Central memory CD4-positive, alpha-beta T cell (primary cell): ENCODE measurements at regions not wholly inside any gene's neighbourhood (a gene's known extent, or its start where the extent isn't known, plus 50 kb on each side); places are given as distances from the start of the nearest gene placed in this dataset.
"Not testable (repeated sequence)": the region's sequence is repeated elsewhere in the genome, so short reads cannot be mapped to it uniquely, and the experiment has no call there.

Experiments
- DNase-seq: peaks from one replicate; pipeline ENCODE4 v3.0.0; 2022

DNA sequence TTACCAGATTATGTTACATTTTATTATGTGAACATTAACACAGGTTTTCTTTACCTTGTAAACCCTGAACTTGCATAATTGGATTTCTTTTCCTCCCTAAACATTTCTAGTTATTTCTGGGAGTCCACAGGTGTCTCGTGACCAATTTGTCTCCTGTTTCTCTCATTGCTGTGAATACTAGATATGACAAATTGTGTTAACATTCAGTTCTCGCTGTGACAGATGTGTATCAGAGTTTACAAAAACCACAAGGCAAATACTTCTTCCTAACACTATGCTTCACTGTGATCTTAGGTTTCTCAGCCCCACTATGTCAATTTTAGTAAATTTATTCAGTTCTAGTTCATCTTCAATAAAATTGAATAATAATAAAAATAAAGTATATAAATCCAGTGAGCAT is 1554.9 kb downstream of the EFNB2 start:
- DNase-seq, result no peak

DNA sequence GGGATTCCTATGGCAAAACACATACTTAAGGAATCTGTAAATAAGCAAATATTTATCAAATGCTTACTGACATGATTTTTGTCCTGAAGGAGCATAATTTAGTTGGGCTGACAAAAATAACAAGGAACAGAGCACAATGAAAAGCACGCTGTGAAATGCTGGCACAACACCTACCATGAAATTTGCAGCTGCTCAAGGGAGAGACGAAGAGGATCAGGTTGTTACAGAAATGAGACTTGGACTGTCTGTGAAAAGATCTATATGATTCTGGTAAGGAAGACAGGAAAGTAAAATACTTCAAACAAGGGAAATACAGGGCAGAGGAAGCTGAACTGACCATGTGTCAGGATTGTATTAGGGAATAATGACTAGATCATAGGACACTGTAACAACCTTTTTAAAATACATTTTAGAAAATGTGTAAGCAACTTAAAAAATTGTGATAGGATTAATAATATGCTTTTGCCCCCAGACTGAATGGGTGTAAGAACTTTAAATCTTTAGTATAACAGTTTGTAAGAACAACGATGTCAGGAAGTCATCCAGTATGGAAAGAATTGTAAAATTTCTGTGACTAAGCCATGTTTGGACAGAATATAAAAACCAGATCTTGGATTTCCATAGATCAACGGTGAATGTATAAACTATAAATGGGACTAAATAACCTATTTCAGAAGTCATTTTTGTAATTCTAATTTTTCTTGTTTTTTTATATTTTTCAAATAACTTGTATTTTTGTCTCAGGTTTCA is 1556.0 kb downstream of the EFNB2 start:
- no peak for DNase-seq

DNA sequence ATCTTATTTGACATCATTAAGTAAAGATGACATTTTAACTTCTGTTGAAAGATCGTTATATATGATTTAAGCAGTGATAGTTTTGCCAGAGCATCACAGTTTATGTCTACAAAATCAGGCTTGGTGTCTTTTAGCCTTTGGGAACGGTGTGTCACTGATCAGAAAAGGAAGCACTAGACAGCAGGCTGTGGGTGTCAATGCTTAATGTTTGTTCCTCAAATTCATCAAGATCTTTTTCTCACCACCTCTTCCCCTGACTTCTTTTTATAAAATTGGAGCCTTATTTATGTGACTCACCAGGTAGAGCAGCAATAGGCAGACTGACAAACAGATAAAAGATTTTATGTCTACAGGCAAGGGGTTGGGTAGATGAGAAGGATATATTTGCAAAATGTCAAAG is 1558.5 kb downstream of the EFNB2 start:
- no peak for DNase-seq

DNA sequence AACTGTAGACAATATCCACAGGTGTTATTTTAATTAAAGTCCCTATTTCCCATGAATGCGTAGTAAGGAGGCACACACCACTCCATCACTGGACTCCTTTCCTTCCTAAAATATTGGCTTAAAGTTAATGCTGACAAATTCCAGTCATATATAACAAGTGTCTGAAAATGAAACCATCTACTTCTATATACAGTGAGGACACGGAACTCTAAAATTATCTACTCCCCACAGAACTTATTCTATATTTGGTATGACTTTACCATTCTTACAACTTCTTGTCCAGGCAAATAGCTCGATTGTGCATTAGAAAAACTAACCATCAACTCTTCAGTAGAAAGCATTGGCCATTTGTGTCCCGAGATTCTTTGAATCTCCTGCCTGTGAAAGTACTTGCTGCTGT is 1560.2 kb downstream of the EFNB2 start:
- DNase-seq, result no peak

DNA sequence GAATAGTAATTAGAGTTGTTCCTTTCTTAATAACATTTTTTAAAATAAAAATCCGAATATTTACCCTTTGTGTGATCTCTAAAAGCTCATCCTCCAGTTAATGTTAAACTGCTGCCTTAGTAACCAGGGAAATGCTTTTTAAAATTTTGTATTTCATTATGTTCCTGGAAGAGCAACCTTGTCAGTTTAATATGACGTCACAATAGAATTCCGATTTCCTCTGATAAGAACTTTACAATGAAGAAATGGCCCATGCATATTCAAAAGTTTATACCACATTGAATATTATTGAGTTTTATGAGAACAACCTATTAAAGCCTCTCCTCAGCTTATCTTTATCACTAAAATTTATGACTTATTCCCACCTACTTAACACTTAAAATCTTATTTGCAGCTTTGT is 1566.6 kb downstream of the EFNB2 start:
- no peak for DNase-seq

DNA sequence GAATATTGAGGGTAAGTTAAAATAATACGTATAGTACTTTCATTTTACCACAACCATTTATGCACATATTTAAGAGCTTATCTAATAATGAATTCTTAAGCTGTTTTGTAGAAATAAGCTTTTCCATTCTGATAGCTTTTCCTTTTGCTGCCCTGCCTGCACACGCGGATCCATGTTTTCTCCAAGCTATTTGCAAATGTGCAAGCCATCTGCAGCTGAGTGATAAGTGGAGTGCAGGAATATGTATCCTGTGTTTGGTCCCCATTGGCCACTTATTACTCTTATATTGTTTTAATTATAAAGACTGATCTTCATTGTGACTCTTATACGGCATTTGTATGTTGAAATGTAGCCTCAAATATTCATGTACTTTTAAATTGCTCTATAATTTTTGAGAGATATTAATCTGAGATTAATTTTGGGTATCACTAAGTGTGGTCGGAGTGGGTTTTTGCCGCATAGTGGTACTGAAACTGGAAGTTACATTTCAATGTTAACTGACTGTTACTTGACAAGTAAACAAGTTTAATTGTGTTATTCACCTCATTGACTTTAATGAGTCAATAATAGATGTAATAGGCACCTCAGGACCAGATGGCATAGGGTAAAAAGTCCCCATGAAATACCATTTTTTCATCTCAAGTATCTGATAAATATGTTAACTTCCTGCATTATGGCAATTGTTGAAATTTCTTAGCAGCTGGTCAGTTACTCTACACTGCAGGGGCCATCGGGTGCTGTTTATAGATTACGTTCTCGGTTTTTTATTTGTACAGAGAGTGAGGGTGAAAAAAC is 1567.4 kb downstream of the EFNB2 start:
- DNase-seq, result no peak

DNA sequence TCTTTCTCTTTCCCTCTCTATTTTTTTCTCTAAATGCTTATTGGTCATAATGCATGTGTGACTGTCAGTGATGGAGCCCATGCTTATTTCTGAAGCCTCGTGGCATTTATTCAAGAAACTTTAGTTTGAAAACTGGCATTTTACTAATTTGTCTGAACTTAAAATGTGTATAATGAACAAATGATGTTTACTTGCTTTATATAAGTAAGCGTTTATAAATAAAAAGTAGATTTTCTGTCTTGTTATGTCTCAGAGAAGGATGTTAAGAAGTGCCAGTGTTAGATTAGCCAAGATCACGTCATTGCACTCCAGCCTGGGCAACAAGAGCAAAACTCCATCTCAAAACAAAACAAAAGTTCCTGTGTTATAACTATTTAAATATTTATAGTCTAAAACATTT is 1568.1 kb downstream of the EFNB2 start:
- no peak for DNase-seq

DNA sequence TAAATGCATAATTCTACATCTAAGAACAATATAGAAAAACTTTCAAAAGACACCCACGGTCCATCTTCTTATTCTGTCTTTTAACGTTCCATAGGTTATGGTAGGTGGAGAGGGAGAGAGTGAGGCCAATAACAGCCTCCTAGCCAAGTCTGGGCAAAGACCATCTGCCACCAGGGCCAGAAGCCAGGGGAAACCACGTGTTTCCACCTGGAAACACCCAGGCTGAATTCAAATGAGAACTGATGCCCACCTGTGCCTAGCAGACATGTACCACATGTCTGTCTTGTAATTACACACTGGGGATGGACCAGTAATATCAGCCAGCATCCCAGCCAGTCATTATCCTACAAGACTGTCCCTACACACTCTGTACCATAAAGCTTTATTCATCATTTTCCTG is 1573.1 kb downstream of the EFNB2 start:
- DNase-seq, result no peak

DNA sequence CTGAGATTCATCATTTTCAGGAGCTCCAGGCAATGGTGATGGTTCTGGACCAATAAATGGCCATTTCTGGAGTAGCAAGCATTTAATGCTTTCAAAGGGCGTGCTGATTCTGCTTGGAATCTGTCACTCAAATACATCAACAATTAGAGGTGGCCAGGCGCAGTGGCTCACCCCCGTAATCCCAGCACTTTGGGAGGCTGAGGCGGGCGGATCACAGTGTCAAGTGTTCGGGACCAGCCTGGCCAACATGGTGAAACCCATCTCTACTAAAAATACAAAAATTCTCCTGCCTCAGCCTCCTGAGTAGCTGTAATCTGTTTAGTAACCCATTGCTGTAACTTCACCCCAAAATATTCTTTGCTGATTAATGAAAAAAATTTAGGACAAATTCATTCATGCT is 1574.2 kb downstream of the EFNB2 start:
- DNase-seq, result no peak

DNA sequence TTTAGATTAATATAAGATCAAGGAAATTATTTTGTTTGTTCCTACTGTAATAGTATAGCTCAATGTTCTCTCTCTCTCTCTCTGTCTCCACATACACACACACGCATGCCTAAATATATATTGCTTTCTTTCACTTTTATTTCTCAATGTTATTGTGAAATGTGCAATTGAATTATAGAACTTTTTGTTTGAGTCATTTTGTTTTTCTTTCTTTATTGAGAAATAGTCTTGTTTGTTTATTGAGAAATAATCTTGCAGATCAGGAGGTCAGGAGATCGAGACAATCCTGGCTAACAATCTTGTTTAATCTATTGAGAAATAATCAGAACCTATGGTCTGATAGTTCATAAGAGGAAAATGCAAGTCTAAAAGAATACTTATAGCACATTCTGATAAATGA is 1581.3 kb downstream of the EFNB2 start:
- no peak for DNase-seq

DNA sequence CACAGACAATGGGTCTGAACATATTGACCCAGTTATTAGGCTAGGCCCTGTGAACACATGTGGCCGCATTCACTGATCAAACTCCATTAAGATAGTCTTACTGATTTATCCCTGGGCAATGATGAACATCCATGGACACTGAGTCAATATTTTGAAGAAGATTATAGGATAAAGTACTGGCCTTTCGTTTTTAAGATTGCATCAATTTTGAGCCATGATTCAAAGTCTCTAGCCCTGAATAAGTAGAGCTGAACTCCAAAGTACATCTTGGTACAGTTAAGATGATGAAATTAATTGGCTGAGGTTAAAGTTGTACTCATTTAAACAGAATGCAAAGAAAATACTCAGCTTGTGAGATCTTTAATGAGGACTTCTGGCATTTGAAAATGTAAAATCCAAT is 1581.9 kb downstream of the EFNB2 start:
- no peak for DNase-seq

DNA sequence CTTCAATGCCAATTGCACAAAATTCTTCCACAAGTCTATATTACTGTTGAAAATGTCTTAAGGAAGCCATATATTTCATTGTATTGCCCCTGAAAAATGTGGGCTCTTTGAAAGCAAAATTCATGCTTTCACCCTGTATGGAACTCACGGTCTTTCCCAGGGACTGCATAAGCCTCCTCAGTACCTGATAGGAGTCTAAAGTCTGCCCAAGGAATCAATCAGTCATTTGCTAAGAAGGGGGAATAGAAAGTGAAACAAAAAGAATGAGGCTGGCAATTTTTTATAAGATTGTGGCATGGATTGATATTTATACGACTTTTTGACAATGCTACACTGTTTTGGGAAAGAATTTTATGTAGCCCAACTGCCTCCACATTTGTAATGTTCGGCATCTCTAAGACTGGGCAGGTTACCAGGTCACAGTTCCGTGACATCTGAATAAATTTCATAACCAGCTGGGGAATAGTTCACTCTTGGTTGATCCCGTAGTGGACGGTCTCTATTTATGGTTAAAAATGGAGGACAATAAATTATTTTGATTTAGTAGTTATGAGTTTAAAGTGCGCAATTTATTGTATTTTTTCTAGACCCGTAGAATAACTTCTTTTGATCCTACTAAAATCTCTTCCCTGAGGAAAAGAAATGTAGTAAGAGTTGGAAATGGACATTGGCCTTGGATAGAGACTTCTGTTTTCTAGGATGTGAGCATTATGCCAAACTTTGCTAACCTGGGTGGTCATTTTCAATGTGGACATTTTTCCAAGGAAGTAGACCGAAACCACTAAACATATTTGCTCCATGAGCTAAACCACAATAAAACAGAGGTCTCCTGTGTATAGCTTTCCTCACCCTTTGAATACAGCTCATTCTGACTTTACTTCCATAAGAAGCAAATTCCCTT is 1585.4 kb downstream of the EFNB2 start:
- no peak for DNase-seq

DNA sequence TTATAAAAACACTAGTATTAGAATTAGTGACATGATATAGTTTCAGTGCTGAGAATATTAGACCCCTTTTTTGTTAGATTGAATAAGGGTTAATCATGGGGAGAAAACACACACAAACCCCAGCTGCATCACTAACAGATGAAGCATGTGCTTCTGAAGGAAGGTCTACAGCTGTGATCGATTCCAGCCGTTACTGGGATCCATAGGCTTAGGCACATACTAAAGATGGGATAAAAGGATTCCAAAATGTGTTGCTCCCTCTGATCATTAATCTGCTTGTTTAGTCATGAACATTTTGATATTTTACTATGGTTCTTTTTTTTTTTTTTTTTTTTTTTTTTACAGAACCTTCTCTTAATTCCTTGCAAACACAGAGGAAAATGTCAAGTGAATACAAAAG is 1591.3 kb downstream of the EFNB2 start:
- DNase-seq, result no peak

DNA sequence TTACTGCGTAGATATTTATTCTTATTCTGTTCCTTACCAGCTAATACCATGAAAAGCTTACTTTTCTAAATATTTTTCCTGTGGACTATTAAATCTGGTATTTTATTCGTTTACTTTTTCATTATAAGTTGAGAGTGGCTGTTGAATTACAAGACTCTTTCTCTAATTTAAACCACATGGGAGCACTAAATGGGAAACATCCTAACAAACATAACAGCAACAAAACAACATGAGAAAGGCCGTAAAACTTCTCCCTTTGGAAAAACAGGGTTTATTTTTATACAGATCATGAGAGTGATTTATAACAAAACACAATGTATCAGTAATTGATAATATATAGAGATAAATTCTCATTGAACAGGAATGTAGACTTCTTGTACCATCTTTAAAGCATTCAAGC is 1592.1 kb downstream of the EFNB2 start:
- DNase-seq, result no peak

DNA sequence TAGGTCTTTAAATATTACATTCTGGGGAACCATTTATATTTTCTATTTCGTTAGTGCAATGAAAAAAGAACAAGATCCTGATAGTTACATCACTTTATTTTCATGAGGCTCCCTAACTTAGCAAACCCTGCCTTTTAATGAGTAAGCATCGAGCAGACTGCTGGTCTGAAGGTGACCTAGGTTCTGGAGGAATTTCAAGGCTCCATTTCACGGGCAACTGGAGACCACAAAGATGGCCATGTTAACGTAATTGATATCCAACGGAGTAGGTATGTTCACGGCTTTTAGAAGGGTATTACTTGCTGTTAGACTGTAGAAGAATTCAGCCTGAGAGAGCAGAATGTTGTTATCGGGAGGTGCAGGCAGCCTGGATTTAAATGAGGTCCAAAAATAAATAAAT is 1597.6 kb downstream of the EFNB2 start:
- no peak for DNase-seq

DNA sequence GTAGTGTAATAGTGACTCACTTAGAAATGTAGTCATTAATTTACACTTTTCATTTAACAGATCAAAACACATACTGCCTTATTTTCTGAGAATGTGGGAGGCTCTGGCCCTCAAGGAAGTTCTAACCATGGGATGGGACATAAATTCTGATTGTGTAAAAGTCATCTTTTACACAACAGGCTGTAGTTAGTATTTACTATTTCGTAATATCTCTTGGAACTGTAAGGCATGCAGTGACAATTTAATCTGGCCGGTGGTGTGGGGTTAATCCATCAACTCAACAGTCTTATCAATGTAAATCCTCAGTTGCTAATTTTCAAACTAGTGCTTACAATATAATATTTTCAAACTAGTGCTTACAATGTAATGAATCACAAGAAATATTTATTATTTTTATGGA is 1599.2 kb downstream of the EFNB2 start:
- DNase-seq, result no peak

DNA sequence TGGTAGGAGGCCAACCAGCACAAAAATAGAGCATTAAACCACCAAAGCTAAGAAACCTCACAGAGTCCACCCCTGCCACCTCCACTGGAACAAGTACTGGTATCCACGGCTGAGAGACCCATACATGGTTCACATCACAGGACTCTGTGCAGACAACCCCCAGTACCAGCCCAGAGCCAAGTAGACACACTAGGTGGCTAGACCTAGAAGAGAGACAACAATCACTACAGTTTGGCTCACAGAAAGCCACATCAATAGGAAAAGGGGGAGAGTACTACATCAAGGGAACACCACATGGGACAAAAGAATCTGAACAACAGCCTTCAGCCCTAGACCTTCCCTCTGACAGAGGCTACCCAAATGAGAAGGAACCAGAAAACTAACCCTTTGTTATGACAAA is 1614.9 kb downstream of the EFNB2 start:
- not testable (repeated sequence) for DNase-seq

DNA sequence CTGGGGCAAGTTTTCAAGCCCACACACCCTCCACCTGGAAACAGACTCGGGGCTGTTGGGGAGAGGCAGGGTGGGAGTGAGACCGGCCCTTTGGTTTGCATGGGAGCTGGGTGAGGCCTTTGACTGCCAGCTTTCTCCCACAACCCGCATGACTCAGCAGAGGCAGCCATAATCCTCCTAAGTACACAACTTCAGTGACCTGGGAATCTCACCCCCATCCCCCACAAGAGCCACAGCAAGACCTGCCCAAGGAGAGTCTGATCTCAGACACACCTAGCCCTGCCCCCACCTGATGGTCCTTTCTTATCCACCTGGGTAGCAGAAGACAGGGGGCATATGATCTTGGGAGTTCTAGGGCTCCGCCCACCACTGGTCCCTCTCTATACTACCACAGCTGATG is 1615.4 kb downstream of the EFNB2 start:
- DNase-seq, result no peak

DNA sequence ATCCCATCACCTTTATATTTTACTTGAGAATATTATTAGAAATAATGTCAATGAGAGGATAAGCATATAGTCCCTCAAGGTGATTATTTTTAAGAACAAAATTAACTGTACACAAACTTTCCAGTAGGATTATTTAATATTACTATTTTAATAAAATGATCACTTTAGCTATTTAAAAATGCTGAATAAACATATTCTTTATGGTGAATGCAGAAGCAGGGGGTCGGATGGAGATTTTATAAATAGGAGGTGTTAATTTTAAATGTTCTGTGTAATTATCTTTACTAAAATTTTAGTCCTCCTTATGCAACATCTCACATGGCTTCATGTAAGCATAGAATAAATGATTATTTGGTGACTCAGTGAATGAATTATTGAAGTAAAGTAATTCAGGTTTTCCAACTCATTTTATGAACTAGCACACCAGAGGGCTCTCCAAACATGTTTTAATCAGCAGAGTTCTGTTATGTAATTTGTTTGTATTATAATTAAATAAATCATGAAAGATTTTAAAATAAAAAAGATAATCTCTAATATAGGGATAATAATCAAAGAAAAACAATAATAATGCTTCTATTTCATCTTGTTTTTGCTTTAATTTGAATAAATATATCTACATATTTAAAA is 1635.2 kb downstream of the EFNB2 start:
- DNase-seq, result no peak

DNA sequence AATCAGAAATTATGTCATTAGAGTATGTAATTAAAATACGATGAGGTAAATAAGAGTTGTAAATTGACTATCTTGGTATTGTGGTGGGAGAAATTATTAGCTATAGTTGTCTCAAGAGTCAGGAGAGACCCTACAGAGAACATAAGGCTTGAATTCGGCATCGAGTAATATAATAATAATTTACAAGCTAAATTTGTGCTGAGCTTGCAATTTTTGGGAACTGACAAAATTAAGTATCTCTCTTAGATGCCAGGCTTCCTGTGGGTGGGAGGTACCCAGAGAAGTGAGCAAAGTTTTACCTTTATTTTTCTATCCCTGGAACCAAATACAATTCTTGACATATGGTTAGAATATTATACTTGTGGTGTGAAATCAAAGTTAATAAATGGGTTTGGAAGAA is 1637.0 kb downstream of the EFNB2 start:
- DNase-seq, result no peak

DNA sequence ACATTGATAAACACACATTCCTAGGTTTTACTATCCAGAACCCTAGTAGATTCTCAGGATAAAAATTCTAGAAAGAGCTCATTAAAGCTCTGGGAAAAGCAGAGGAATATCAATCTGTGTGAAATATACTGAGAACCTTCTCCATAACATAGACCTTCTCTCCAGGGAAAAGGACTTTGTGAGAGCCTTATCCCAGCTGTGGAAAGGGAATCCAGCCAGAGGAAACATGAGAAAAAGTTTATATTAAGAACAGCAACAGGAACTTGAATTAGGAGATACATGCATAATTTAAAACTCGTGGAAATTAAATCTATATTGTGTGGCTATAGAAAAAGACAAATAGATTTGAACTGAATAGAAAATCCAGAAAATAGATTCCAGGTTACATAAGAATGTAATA is 1639.9 kb downstream of the EFNB2 start:
- no peak for DNase-seq

DNA sequence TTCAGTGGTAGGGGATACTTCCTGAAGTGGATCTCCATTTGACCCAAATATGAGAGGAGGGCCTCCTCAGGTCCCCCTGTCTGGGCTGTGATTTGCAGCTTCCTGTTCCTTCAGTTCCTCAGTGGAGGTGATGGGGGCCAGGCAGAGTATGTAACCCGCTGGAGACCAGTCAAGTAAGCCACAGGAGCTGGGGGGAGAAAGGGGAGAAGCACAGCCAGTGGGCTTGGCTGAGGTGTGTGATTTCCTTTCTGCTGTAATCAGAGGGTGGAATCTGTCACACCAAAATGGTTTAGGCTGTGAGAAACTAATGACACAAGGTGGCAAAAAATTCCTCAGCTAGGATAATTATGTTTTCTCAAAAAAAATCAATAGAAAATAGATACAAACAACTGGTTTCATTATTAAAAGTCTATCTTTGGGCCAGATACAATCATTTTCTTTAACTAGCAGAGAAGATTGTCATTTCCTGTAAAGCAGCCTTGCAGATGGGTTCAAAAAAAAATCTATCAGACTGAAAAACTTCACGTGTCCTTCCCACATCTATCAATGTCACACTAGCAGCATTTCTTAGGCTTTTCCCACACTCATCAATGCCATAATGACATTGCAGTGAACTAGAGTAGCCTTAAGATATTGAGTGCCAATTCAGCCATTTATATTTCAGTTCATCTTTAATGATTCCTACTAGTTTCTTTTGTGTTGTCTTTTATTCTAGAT is 1660.3 kb downstream of the EFNB2 start:
- no peak for DNase-seq
